ENCODE measurements at regions not wholly inside any gene's neighbourhood (a gene's known extent, or its start where the extent isn't known, plus 50 kb on each side); places are given as distances from the start of the nearest gene placed in this dataset.

DNA sequence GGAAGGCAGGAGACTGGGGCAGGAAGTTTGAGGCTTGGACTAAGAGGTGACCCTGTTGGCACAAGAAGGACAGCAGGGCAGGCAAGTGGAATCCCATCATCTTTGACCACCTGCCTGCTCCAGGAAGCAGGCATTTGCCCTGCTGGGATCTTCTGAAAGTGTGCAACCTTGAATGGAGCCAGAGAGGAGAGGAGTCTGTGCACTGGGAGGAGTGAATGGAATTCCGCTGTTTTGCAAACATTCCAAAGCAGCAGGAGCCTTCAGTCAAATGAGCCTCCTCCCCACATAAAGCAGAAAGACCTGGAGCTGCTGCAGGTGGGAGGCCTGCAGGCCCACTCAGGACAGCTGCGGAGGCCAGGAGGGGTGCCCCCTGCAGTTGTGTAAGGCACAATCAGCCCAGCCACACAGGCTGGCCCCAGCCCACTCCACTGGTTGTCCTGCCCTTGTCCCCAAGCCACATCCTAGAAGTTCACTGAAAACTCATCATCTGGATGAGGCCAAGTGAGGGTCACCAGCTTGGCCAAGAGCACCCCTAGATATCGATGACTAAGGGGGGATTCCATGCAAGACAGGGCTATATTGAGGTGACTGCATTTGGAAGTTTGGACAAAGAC, 249.5 kb downstream of the RPS24 start:
- TF ChIP-seq POLR2AphosphoS5 (IDR thresholded peaks at IDR 0.05; ENCODE audit: low read depth, low read length) (no peak), EZH2phosphoT487 (IDR thresholded peaks at IDR 0.05; ENCODE audit: borderline replicate concordance) (no peak), POLR2A (IDR thresholded peaks at IDR 0.05; ENCODE audit: borderline replicate concordance, extremely low read depth, insufficient read depth, insufficient read length) (no peak), CEBPB (IDR thresholded peaks at IDR 0.05; ENCODE audit: low read depth) (no peak), JUND (IDR thresholded peaks at IDR 0.05) (no peak), EZH2 (IDR thresholded peaks at IDR 0.05) (no peak)
- TF ChIP-seq, protein P1, sequence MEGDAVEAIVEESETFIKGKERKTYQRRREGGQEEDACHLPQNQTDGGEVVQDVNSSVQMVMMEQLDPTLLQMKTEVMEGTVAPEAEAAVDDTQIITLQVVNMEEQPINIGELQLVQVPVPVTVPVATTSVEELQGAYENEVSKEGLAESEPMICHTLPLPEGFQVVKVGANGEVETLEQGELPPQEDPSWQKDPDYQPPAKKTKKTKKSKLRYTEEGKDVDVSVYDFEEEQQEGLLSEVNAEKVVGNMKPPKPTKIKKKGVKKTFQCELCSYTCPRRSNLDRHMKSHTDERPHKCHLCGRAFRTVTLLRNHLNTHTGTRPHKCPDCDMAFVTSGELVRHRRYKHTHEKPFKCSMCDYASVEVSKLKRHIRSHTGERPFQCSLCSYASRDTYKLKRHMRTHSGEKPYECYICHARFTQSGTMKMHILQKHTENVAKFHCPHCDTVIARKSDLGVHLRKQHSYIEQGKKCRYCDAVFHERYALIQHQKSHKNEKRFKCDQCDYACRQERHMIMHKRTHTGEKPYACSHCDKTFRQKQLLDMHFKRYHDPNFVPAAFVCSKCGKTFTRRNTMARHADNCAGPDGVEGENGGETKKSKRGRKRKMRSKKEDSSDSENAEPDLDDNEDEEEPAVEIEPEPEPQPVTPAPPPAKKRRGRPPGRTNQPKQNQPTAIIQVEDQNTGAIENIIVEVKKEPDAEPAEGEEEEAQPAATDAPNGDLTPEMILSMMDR (IDR thresholded peaks at IDR 0.05 in 2 of 3, conservative IDR thresholded peaks at IDR 0.05 in 1 of 3; ENCODE audit: borderline replicate concordance in 1 of 3, insufficient read depth in 1 of 3, low read depth in 2 of 3, low read length in 2 of 3), result no peak
- TF ChIP-seq, protein P2, sequence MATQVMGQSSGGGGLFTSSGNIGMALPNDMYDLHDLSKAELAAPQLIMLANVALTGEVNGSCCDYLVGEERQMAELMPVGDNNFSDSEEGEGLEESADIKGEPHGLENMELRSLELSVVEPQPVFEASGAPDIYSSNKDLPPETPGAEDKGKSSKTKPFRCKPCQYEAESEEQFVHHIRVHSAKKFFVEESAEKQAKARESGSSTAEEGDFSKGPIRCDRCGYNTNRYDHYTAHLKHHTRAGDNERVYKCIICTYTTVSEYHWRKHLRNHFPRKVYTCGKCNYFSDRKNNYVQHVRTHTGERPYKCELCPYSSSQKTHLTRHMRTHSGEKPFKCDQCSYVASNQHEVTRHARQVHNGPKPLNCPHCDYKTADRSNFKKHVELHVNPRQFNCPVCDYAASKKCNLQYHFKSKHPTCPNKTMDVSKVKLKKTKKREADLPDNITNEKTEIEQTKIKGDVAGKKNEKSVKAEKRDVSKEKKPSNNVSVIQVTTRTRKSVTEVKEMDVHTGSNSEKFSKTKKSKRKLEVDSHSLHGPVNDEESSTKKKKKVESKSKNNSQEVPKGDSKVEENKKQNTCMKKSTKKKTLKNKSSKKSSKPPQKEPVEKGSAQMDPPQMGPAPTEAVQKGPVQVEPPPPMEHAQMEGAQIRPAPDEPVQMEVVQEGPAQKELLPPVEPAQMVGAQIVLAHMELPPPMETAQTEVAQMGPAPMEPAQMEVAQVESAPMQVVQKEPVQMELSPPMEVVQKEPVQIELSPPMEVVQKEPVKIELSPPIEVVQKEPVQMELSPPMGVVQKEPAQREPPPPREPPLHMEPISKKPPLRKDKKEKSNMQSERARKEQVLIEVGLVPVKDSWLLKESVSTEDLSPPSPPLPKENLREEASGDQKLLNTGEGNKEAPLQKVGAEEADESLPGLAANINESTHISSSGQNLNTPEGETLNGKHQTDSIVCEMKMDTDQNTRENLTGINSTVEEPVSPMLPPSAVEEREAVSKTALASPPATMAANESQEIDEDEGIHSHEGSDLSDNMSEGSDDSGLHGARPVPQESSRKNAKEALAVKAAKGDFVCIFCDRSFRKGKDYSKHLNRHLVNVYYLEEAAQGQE (IDR thresholded peaks at IDR 0.05; ENCODE audit: low read depth), result no peak

Data from HCT116 (cell line).